ENCODE measurements at regions not wholly inside any gene's neighbourhood (a gene's known extent, or its start where the extent isn't known, plus 50 kb on each side); places are given as distances from the start of the nearest gene placed in this dataset.

DNA sequence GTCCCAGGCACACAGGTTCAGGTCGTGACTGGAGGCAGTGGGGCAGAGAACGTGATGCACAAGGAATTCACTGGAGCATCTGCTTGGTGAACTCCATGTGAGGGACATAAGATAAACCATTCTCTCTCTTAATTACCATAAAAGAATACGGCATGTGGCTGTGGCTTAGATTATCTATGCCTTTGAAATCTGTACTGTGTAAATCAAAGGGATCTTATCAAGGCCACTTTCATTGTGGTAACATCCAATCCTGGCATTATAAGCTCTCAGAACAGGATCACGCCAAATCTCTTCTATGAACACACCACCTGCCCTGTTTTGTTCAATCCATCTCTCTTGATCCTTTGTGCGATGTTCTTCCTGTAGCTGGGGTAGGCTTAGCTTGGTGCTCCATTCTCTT, 192.3 kb downstream of the SPATA18 start:
- Histone ChIP-seq H3K27me3 (no peaks in the 10 kb centered on the region), H3K4me1 (peaks cover 0 to 31% (median 9%) of the 10 kb centered on the region in 12 donors), H3K36me3 (no peaks in the 10 kb centered on the region), H3K4me3 (no peak overlapping the region), H3K27ac (no peak overlapping the region), H3K9me3 (no peaks in the 10 kb centered on the region)
- ATAC-seq (no peak), DNase-seq (no peak)
- intact Hi-C loops (cut with DNase I), result loop anchor here in 2 of 10 donors (10.0 kb wide), 2 partner anchors 111 to 121 kb away; no protein-coding TSS in a partner anchor
- TF ChIP-seq, protein P1, sequence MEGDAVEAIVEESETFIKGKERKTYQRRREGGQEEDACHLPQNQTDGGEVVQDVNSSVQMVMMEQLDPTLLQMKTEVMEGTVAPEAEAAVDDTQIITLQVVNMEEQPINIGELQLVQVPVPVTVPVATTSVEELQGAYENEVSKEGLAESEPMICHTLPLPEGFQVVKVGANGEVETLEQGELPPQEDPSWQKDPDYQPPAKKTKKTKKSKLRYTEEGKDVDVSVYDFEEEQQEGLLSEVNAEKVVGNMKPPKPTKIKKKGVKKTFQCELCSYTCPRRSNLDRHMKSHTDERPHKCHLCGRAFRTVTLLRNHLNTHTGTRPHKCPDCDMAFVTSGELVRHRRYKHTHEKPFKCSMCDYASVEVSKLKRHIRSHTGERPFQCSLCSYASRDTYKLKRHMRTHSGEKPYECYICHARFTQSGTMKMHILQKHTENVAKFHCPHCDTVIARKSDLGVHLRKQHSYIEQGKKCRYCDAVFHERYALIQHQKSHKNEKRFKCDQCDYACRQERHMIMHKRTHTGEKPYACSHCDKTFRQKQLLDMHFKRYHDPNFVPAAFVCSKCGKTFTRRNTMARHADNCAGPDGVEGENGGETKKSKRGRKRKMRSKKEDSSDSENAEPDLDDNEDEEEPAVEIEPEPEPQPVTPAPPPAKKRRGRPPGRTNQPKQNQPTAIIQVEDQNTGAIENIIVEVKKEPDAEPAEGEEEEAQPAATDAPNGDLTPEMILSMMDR (IDR thresholded peaks at IDR 0.05), result no peak
- TF ChIP-seq POLR2A (IDR thresholded peaks at IDR 0.05), result no peak
- WGBS, 4 donors, result 94 to 97% (median 95%) methylated on average over 5 of the region's 5 CpGs

DNA sequence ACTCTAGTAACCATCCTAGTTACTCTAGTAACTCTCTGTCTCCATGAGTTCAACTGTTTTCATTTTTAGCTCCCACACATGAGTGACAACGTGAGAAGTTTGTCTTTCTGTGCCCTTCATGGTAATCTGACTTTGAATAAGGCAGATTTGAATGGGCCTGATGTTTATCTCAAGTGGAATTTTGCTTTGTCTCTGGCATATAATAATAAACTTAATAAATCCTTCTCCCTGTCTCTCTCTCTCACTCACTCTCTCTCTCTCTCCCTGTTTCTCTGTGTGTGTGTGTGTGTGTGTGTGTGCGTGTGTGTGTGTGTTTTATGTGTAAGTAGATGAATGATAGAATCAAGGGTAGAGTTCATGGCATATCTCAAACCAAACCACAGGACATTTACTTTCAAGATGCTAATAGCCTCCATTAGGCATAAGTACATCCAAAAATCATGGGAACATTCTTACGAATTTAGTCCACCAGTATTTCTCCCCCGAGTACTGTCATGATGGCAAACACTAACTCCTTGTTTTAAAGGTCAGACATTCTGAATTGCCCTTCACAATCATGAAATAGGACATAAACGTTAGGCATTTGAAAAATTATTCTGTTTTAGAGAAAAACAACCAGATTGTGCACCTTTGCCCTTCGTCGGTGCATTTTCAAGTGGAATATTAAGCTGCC, 193.1 kb downstream of the SPATA18 start:
- Histone ChIP-seq H3K27ac (no peak overlapping the region), H3K36me3 (no peaks in the 10 kb centered on the region), H3K9me3 (no peaks in the 10 kb centered on the region), H3K27me3 (no peaks in the 10 kb centered on the region), H3K4me3 (no peak overlapping the region), H3K4me1 (peaks cover 0 to 40% (median 10%) of the 10 kb centered on the region in 12 donors)
- DNase-seq (no peak), ATAC-seq (peak in 2 of 4 donors; percentile 16 to 21)
- no peak for TF ChIP-seq POLR2A (IDR thresholded peaks at IDR 0.05)
- TF ChIP-seq, protein P1 (IDR thresholded peaks at IDR 0.05), result no peak
- 58 to 65% (median 63%) methylated on average over 7 of the region's 7 CpGs for WGBS, 4 donors
- intact Hi-C loops (cut with DNase I), result loop anchor here in 2 of 10 donors (10.0 kb wide), 2 partner anchors 111 to 121 kb away; no protein-coding TSS in a partner anchor

DNA sequence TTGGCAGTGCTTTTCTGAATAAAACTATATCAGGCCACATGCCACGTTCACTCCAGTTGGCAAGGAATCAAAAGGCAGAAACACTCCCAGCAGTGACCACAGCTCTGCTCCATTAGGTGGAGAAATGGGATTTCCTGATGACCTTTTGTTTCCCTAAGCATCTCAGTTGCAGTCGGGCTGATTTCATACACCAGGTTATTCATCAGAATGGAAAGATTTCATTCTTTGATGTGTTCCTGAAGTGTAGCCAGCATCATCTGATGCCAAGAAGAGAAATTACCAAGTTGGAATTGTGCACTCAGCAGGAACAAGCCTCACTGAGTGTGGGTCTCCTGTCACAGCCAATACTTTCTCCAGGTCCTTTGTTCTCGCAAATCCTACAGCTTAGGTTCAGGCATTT, 193.7 kb downstream of the SPATA18 start:
- H3K9me3 ChIP-seq, result no peaks in the 10 kb centered on the region
- no peak overlapping the region for H3K27ac ChIP-seq
- 33 to 44% (median 40%) methylated on average over 3 of the region's 3 CpGs for WGBS, 4 donors
- no peak overlapping the region for H3K4me3 ChIP-seq
- no peaks in the 10 kb centered on the region for H3K27me3 ChIP-seq
- TF ChIP-seq, protein P1 (IDR thresholded peaks at IDR 0.05), result no peak
- no peak for TF ChIP-seq POLR2A (IDR thresholded peaks at IDR 0.05)
- intact Hi-C loops (cut with DNase I), result loop anchor here in 2 of 10 donors (10.0 kb wide), 2 partner anchors 110 to 120 kb away; no protein-coding TSS in a partner anchor
- ATAC-seq, result peak in 3 of 4 donors; percentile 66 to 75 (median 73)
- H3K4me1 ChIP-seq, result peaks cover 0 to 45% (median 14%) of the 10 kb centered on the region in 12 donors
- no peak for DNase-seq
- H3K36me3 ChIP-seq, result no peaks in the 10 kb centered on the region

DNA sequence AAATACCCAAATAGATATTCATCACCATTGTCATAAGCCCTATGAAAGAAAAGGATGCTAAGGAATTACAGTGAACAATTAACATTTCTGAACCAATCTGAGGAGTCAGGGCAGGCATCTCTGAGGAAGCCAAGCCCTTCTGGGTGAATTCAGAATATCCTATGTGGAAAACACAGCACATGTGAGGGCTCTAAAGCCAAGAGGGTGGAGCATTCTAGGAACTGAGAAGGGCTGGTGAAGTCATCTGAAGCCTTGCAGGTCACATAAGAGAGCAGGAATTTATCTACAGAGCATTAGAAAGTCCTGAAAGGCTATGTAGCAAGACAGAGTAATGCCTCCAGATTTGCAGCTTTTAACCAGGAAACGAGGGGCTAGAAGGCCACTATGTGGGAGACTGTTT, 195.7 kb downstream of the SPATA18 start:
- no peaks in the 10 kb centered on the region for H3K27me3 ChIP-seq
- no peak overlapping the region for H3K4me3 ChIP-seq
- no peaks in the 10 kb centered on the region for H3K36me3 ChIP-seq
- DNase-seq (no peak), ATAC-seq (peak in 2 of 4 donors; percentile 35 to 47)
- 67 to 78% (median 68%) methylated on average over 1 of the region's 1 CpG for whole genome bisulfite sequencing, 4 donors
- peaks cover 0 to 4% (median under 1%) of the 10 kb centered on the region in 12 donors for H3K9me3 ChIP-seq
- H3K27ac ChIP-seq, result no peak overlapping the region
- intact Hi-C loops (cut with DNase I), result loop anchor here in 2 of 10 donors (10.0 kb wide), 2 partner anchors 108 to 118 kb away; no protein-coding TSS in a partner anchor
- TF ChIP-seq, protein P1 (IDR thresholded peaks at IDR 0.05), result no peak
- TF ChIP-seq POLR2A (IDR thresholded peaks at IDR 0.05), result no peak
- H3K4me1 ChIP-seq, result peaks cover 0 to 54% (median 22%) of the 10 kb centered on the region in 12 donors
